ENCODE measurements at regions not wholly inside any gene's neighbourhood (a gene's known extent, or its start where the extent isn't known, plus 50 kb on each side); places are given as distances from the start of the nearest gene placed in this dataset.

GRCh38 chr3:82508-82907 is 114.1 kb upstream of the CHL1 start:
- DNase-seq, result no peak

GRCh38 chr3:83096-83495 is 113.5 kb upstream of the CHL1 start:
- DNase-seq, result no peak

DNA sequence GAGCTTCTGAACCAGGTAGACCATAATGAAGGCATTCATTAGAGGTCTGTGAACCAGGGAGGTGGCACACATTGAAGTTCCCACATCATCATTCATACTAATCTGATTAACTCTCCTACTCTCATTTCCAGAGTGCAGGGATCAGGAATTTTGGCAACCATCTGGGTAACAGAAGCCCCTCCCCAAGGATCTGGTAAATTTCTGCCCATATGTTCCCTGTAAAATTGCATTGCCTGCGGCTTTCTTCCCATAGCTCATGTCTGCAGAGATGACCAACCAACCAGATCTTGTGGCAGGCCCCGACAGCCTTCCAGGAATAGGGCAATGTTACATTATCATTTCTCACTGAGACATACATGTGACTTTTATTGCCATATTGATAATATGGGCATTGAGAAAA is 111.4 kb upstream of the CHL1 start:
- DNase-seq, result no peak

DNA sequence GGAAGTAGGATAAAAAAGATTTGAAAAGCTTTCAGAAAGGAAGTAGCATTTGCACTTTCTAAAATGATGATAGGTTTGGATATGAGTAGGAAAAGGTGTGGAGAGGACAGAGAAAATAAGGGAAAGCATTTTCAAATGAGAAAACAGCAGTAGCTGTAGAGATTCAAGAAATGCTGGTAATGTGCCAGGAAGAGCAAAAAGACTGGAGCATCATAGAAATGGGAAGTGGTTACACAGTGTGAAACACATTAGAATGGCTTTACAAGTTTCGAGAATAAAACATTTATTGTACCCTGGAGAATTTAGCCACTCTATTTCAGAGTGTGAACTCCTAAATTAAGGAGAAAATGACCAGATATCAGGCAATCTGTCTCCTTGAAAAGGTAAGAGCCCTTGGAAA is 108.3 kb upstream of the CHL1 start:
- no peak for DNase-seq

GRCh38 chr3:93746-94145 is 102.8 kb upstream of the CHL1 start:
- no peak for DNase-seq

- no peak for DNase-seq
Observed at GRCh38 chr3:96259-96658, 100.3 kb upstream of the CHL1 start.

GRCh38 chr3:97417-98258 is 98.9 kb upstream of the CHL1 start:
- peak; percentile 14 for DNase-seq

DNA sequence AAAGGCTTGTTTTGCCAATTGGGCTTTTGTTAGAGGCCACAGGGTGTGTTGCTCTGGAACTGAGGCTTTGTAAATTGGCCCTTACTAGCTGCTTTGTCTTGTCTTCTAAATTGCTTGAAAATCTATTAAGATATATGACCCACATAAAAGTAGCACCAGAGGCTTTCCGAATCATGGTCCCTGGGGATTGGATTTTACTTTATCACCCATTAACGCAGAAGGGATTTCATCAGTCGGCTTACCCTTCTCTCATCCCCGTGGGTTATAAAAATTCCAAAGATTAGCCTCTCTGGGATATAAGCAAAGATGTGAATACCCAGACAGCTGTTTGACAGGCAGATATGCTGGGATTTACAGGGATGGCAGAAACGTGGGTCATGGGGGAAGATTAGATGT is 98.3 kb upstream of the CHL1 start:
- no peak for DNase-seq

- DNase-seq, result peak; percentile 93
Observed at GRCh38 chr3:99506-99905, 97.1 kb upstream of the CHL1 start.

DNA sequence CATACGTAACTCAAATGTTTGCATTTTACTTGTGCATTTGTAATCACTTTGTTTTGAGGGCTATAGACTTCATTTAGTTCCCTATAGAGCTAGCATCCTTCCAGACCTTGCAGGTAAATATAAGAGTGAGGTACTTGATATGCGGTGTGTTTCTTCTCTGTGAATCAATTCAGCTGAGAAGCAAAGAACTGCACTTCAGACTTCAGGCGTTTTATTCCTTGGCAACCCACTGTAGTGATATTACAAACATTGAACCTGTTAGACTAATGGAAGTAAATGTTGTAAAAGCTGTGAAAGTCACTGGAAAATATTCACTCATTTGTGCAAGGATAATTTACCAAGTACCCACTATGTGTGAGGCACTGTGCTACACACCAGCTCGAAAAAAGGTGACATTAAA is 94.1 kb upstream of the CHL1 start:
- DNase-seq, result no peak

- DNase-seq, result peak; percentile 38
Observed at GRCh38 chr3:103991-104390, 92.6 kb upstream of the CHL1 start.

DNA sequence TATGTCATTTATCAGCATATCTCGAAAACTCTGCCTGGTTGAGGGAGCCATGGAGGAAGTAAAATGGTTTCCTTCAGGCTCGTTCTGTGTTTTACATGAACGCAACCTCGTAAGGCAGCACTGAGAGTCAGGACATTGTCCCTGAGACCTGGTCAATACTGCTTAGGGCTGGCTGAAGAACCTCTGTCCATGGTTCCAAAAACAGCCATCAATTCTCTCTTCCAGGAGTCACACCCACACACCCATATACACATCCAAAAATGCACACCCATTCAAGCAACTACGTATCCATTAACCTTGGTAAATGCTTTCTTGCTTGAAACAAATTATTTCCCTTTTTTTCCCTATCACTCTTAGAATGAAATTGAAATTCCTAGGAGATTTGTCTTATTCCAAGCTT is 91.0 kb upstream of the CHL1 start:
- DNase-seq, result no peak

GRCh38 chr3:106619-107018 is 89.9 kb upstream of the CHL1 start:
- DNase-seq, result no peak

GRCh38 chr3:111143-112069 is 85.2 kb upstream of the CHL1 start:
- peak; percentile 76 for DNase-seq

DNA sequence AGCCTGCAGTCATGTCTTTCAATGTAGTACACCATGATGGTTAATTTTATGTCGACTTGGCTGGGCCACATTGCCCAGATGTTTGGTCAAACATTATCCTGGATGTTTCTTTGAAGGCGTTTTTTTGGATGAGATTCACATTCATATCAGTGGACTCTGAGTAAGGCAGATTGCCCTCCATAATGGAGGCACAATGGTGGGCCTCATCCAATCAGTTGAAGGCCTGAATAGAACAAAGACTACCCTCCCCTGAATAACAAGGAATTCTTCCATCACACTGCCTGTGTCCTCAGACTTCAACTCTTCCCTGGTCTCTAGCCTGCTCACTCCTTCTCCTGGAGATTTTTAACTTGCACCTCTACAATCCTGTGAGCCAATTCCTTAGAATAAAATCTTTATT is 83.8 kb upstream of the CHL1 start:
- no peak for DNase-seq

DNA sequence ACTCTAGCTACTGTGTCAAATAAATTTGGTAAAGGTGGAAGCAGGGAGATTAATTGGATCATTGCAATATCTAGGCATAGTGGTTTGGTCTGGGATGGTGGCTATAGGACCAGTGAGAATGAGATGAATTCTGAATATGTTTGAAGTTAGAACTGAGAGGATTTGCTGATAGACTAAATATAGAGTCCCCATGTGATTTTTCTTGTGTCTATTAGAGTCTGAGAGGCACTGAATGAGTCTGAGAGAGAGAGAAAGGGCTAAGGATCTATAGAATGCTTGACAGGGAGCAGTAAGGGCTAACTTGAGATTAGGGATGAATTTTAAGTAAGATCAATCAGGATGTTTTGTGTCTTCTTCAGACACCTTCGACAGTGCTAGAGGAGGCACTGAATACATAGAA is 77.9 kb upstream of the CHL1 start:
- no peak for DNase-seq

- no peak for DNase-seq
Observed at GRCh38 chr3:123341-123740, 73.2 kb upstream of the CHL1 start.

DNA sequence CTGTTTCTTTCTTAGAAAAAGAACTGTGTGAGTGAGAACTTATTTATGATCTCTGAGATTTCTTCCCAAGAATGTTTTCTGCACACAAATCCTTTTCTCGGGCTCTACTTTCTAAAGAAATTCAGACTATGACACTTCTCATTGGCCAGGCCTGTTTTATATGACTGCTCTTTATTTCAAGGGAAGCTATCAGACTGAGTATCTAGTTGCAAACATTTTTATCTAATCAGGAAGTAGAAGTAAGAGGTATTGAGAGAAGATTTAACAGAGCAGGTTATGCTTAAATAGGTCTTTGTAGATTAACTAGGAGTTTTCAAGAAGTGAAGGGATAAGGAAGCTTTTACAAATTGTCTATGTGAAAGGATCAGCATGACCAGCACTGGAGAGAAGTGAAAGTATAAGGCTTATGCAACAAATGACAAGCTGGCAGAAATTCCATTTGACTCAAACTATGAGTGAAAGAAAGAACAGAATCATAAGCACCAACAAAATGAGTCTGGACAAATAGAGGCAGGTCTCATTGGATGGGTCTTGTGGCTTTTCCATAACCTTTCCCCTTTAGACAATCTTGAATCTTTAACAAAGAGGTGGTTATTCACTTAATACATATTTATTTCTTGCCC is 71.9 kb upstream of the CHL1 start:
- no peak for DNase-seq

DNA sequence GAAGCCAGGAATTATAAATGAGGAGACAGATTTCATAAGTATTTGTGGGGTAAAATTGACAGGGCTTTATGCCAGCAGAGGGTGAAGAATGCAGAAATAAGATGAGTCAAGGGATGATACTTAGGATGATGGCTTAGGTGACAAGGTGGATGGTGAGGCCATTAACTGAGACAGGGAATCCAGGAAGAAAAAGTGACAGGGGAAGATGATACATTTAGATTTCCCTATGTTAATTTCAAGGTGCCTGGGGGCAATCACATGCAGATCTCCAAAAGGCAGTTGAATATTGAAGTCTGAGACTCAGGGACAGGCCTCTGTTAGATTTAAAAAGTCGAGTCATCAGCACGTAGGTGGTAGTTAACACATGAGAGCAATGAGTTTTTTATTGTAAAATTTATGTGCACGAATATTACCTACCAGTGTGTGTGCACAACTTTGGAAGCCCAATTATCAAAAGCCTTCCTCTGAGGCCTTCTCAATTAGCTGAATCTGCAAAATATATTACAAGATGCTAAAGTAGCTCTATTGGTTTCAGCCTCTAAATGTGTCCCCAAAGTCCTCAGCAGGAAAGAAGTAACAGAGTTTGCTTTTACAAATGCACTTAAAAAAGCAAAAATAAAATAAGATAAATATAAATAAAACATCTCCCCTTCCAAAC is 67.9 kb upstream of the CHL1 start:
- no peak for DNase-seq

- DNase-seq, result peak; percentile 53
Observed at GRCh38 chr3:131151-131888, 65.2 kb upstream of the CHL1 start.

DNA sequence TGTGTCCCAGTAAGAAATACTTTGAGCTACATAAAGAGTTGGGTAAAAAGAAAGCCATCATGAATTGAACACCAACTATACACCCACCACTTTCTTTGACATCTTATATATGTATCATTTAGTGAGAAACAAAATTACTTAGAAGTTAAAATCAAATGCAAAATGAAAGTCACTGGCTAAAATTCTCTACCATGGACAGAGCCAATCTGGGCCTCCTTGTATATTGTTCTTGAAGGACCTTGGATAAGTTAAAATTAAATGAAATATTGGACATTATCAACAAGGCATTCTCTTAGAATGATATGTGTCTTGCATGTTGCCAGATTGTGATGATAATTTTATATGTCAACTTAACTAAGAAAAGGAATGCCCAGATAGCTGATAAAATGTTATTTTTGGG is 64.2 kb upstream of the CHL1 start:
- no peak for DNase-seq

DNA sequence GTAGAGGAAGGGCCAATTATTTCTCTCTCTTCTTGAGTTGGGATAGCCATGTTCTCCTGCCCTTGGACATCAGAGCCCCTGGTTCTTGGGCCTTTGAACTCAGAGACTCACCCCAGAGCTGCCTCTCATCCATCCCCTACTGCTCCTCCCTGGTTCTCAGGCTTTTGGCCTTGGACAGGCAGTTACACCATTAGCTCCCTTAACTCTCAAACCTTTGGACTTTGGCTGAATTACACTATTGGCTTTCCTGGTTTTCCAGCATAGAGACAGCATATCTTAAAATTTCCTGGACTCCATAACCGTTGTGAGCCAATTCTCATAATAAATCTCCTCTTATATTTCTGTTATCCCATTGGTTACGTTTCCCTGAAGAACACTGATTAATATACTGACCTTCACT is 63.7 kb upstream of the CHL1 start:
- DNase-seq, result no peak
